ENCODE measurements at regions not wholly inside any gene's neighbourhood (a gene's known extent, or its start where the extent isn't known, plus 50 kb on each side); places are given as distances from the start of the nearest gene placed in this dataset.

DNA sequence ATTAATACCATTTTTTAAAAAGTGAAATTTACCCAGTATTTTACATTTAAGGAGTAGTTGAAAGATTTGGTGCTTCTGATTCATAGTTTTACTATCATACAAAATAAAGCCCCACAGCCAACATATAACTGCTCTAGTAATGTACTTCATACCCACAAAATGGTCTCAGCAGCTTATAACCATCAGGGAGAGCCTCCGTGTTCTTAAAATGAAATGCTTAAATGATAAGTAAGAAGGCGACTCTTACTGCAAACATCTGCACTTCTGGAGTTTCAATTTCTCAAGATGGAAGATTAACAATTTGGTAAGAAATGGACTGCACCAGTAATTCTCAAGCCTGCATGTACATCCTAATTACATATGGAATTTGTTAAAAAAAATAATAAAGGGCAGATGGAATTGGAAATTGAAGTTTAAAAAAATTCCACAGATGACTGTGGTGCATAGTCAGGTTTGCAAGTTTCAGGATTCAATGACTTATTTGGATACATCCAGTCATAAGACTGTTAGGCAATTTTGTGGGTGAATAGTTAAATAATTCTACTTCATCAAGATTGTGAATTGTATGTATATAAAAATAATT, 461.0 kb downstream of the KIF20B start:
- DNase-seq, result no peak
- TF ChIP-seq CTCF (IDR thresholded peaks at IDR 0.05) (no peak), POLR2A (IDR thresholded peaks at IDR 0.05) (no peak)
- no peaks in the 10 kb centered on the region for H3K27me3 ChIP-seq
- H3K4me1 ChIP-seq, result no peaks in the 10 kb centered on the region
- no peaks in the 10 kb centered on the region for H3K36me3 ChIP-seq
- no peak overlapping the region for H3K4me3 ChIP-seq
- H3K27ac ChIP-seq, result no peak overlapping the region
- H3K9me3 ChIP-seq, result no peaks in the 10 kb centered on the region
- intact Hi-C loops (cut with DNase I; ENCODE audit: low total_unique reads), result no loop called here

DNA sequence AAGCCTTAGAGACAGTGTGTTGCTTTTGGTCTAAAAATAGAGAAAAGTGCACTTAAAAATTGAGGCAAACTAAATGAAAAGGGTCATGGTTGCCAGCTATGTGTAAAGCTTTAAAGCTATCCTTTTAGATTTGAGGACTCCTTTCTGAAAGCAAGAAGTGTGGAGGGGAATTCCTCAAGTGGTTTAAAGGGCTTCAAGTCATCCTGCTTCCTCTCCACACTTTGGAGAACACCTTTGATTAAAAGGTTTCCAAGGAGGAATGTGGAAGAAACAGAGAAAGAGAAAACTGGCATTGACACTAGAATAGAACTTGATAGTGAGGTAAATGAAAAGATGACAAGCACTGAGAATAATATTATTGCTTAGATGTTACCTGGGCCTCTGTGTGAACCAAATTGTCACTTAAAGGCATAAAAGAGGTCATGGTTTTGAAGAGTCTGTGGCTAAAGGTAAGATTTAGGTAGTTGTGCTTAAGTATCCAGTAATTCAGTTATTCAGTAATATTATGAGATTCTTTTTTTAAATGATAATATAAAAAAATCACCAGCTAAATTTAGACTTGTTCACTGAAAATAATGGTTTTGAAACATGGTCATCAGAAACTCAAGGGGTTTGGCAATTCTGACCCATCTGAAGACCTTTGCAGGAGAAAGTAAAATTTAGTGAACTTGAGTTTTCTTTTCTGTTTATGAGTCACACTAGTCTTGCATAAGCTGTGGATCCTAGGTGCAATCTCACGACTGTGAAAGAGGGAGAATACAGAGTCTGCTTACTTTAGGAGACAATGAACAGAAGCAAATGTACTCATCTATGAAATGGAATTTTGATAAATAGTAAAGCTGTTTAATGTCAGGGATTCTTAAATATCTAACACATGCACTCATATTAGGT, 466.0 kb downstream of the KIF20B start:
- H3K4me3 ChIP-seq, result no peak overlapping the region
- no peaks in the 10 kb centered on the region for H3K9me3 ChIP-seq
- intact Hi-C loops (cut with DNase I; ENCODE audit: low total_unique reads), result no loop called here
- H3K27me3 ChIP-seq, result no peaks in the 10 kb centered on the region
- H3K36me3 ChIP-seq, result no peaks in the 10 kb centered on the region
- no peaks in the 10 kb centered on the region for H3K4me1 ChIP-seq
- TF ChIP-seq CTCF (IDR thresholded peaks at IDR 0.05) (no peak), POLR2A (IDR thresholded peaks at IDR 0.05) (no peak)
- no peak for DNase-seq
- H3K27ac ChIP-seq, result no peak overlapping the region

DNA sequence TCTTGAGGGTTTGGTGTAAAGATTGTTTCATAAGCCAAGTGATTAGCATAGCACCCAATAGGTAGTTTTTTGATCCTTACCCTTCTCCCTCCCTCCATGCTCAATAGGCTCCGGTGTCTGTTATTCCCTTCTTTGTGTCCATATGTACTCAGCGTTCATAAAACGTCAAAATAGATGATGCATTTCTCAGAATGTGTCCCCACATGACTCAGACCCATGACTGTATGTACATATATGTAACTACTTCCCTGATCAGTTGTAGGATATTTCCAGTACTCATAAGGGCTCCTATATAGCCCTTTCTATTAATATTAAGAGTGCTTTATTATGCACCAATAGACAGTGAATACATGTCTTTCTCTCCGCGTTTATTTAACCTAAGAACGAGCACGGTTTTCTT, 466.9 kb downstream of the KIF20B start:
- Histone ChIP-seq H3K4me3 (no peak overlapping the region), H3K4me1 (no peaks in the 10 kb centered on the region), H3K27ac (no peak overlapping the region), H3K9me3 (no peaks in the 10 kb centered on the region), H3K27me3 (no peaks in the 10 kb centered on the region), H3K36me3 (no peaks in the 10 kb centered on the region)
- intact Hi-C loops (cut with DNase I; ENCODE audit: low total_unique reads), result no loop called here
- TF ChIP-seq CTCF (IDR thresholded peaks at IDR 0.05), result no peak
- no peak for TF ChIP-seq POLR2A (IDR thresholded peaks at IDR 0.05)
- no peak for DNase-seq

GRCh38 chr10:90171014-90171722, 469.8 kb downstream of the KIF20B start:
- Histone ChIP-seq H3K9me3 (no peaks in the 10 kb centered on the region), H3K27ac (no peak overlapping the region), H3K36me3 (no peaks in the 10 kb centered on the region), H3K4me3 (no peak overlapping the region), H3K4me1 (no peaks in the 10 kb centered on the region), H3K27me3 (no peaks in the 10 kb centered on the region)
- TF ChIP-seq POLR2A (IDR thresholded peaks at IDR 0.05) (no peak), CTCF (IDR thresholded peaks at IDR 0.05) (no peak)
- intact Hi-C loops (cut with DNase I; ENCODE audit: low total_unique reads), result no loop called here
- no peak for DNase-seq

DNA sequence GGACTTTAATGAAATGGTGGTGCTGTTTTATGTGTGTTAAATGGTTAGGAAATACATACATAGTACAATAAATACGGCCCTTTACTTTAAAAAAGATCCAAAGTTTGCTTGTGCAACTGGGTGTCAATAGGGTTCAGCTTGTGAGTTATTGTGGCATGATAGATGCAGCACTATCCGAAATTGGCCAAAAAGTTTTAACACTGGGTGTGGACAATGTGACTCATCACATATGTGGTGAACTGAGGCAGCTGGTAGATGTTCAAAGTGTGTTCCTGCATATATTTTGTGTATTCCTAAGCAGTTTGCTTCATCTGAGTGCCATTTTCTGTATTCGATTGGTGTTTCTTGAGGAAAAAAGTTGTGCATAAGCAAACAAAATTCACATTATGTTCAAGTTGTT, 473.1 kb downstream of the KIF20B start:
- Histone ChIP-seq H3K27me3 (no peaks in the 10 kb centered on the region), H3K4me1 (no peaks in the 10 kb centered on the region), H3K9me3 (no peaks in the 10 kb centered on the region), H3K36me3 (no peaks in the 10 kb centered on the region), H3K27ac (no peak overlapping the region), H3K4me3 (no peak overlapping the region)
- intact Hi-C loops (cut with DNase I; ENCODE audit: low total_unique reads), result no loop called here
- no peak for DNase-seq
- TF ChIP-seq CTCF (IDR thresholded peaks at IDR 0.05), result no peak
- TF ChIP-seq POLR2A (IDR thresholded peaks at IDR 0.05), result no peak
